ENCODE measurements at regions not wholly inside any gene's neighbourhood (a gene's known extent, or its start where the extent isn't known, plus 50 kb on each side); places are given as distances from the start of the nearest gene placed in this dataset.
"Not testable (repeated sequence)": the region's sequence is repeated elsewhere in the genome, so short reads cannot be mapped to it uniquely, and the experiment has no call there.

- no peak for TF ChIP-seq CTCF (conservative IDR thresholded peaks at IDR 0.05; ENCODE audit: low read depth, low read length)
- H3K4me3 ChIP-seq (ENCODE audit: low read depth, low read length), result no peak overlapping the region
- no peak for DNase-seq (ENCODE audit: low read depth)
These were observed 86.9 kb upstream of the PRSS3 start for GRCh38 chr9:33708441-33708840.

GRCh38 chr9:33709269-33709668 lies 86.1 kb upstream of the PRSS3 start:
- DNase-seq (ENCODE audit: low read depth), result no peak
- TF ChIP-seq CTCF (conservative IDR thresholded peaks at IDR 0.05; ENCODE audit: low read depth, low read length), result no peak
- H3K4me3 ChIP-seq (ENCODE audit: low read depth, low read length), result no peak overlapping the region

GRCh38 chr9:33711418-33711817 lies 83.9 kb upstream of the PRSS3 start:
- DNase-seq (ENCODE audit: low read depth); H3K4me3 ChIP-seq (ENCODE audit: low read depth, low read length): not testable (repeated sequence)

GRCh38 chr9:33714989-33715388 lies 80.4 kb upstream of the PRSS3 start:
- no peak for TF ChIP-seq CTCF (conservative IDR thresholded peaks at IDR 0.05; ENCODE audit: low read depth, low read length)
- no peak for DNase-seq (ENCODE audit: low read depth)
- H3K4me3 ChIP-seq (ENCODE audit: low read depth, low read length), result no peak overlapping the region

- no peak overlapping the region for H3K4me3 ChIP-seq (ENCODE audit: low read depth, low read length)
- peak; percentile 4 for DNase-seq (ENCODE audit: low read depth)
- no peak for TF ChIP-seq CTCF (conservative IDR thresholded peaks at IDR 0.05; ENCODE audit: low read depth, low read length)
These were observed 76.4 kb upstream of the PRSS3 start for GRCh38 chr9:33718987-33719386.

- no peak overlapping the region for H3K4me3 ChIP-seq (ENCODE audit: low read depth, low read length)
- TF ChIP-seq CTCF (conservative IDR thresholded peaks at IDR 0.05; ENCODE audit: low read depth, low read length), result peak; percentile 71
- DNase-seq (ENCODE audit: low read depth), result peak; percentile 17
These were observed 75.6 kb upstream of the PRSS3 start for GRCh38 chr9:33719581-33720374.

- TF ChIP-seq CTCF (conservative IDR thresholded peaks at IDR 0.05; ENCODE audit: low read depth, low read length), result peak; percentile 100
- peak; percentile 86 for DNase-seq (ENCODE audit: low read depth)
- no peak overlapping the region for H3K4me3 ChIP-seq (ENCODE audit: low read depth, low read length)
These were observed 73.5 kb upstream of the PRSS3 start for GRCh38 chr9:33721674-33722358.
